Parathyroid adenoma (tissue), 2 donors: ENCODE measurements at regions not wholly inside any gene's neighbourhood (a gene's known extent, or its start where the extent isn't known, plus 50 kb on each side); places are given as distances from the start of the nearest gene placed in this dataset.

ENCODE experiments used
- H2AFZ ChIP-seq: fragments of 300-600 bp; sonication (generic); one replicate; pipeline ENCODE4 v1.7.0; 2017; ENCODE audit warnings: antibody characterized with exemption, mild to moderate bottlenecking
- H3K27ac ChIP-seq: fragments of 300-600 bp; sonication (generic); one replicate; pipeline ENCODE4 v1.7.0; 2017
- H3K27me3 ChIP-seq: fragments of 300-600 bp; sonication (generic); one replicate; pipeline ENCODE4 v1.7.0; 2017; ENCODE audit warnings: low read length; ENCODE audit not compliant: control insufficient read depth, insufficient read depth
- H3K36me3 ChIP-seq: fragments of 300-600 bp; sonication (generic); one replicate; pipeline ENCODE4 v1.7.0; 2017; ENCODE audit warnings: low read length; ENCODE audit not compliant: control insufficient read depth, insufficient read depth
- H3K4me1 ChIP-seq: fragments of 300-600 bp; sonication (generic); one replicate; pipeline ENCODE4 v1.7.0; 2017; ENCODE audit warnings: control low read depth
- H3K4me2 ChIP-seq: fragments of 300-600 bp; sonication (generic); one replicate; pipeline ENCODE4 v1.7.0; 2017; ENCODE audit warnings: low read length
- H3K4me3 ChIP-seq: fragments of 300-600 bp; sonication (generic); one replicate; pipeline ENCODE4 v1.7.0; 2017; ENCODE audit warnings: low read depth, low read length
- H3K79me2 ChIP-seq: fragments of 300-600 bp; sonication (generic); one replicate; pipeline ENCODE4 v1.7.0; 2017; ENCODE audit warnings: control low read depth
- H3K9ac ChIP-seq: fragments of 300-600 bp; sonication (generic); one replicate; pipeline ENCODE4 v1.7.0; 2017; ENCODE audit warnings: mild to moderate bottlenecking
- H3K9me3 ChIP-seq: fragments of 300-600 bp; sonication (generic); one replicate; pipeline ENCODE4 v1.7.0; 2017; ENCODE audit warnings: low read length; ENCODE audit not compliant: control insufficient read depth
- CTCF ChIP-seq: fragments of 300-600 bp; sonication (generic); IDR thresholded peaks from one replicate; pipeline ENCODE4 v1.7.0; 2017; ENCODE audit warnings: antibody characterized with exemption, mild to moderate bottlenecking
- donor health status: primary hyperparathyroidism.

- no peaks in the 10 kb centered on the region for H3K79me2 ChIP-seq
- H3K9me3 ChIP-seq, result no peaks in the 10 kb centered on the region
- H3K4me1 ChIP-seq, result no peaks in the 10 kb centered on the region
- H3K4me3 ChIP-seq, result no peak overlapping the region
- no peak for TF ChIP-seq CTCF
- H3K36me3 ChIP-seq, result no peaks in the 10 kb centered on the region
- no peak overlapping the region for H3K27ac ChIP-seq
- no peak overlapping the region for H3K9ac ChIP-seq
- no peak overlapping the region for H2AFZ ChIP-seq
- H3K27me3 ChIP-seq, result no peaks in the 10 kb centered on the region
- no peak overlapping the region for H3K4me2 ChIP-seq
Measured at GRCh38 chr11:70740488-70740851, 342.1 kb downstream of the CTTN start.

- H3K4me1 ChIP-seq, result no peaks in the 10 kb centered on the region
- H3K27ac ChIP-seq, result no peak overlapping the region
- H3K36me3 ChIP-seq, result no peaks in the 10 kb centered on the region
- H3K4me3 ChIP-seq, result no peak overlapping the region
- TF ChIP-seq CTCF, result no peak
- no peak overlapping the region for H3K9ac ChIP-seq
- no peaks in the 10 kb centered on the region for H3K27me3 ChIP-seq
- H3K4me2 ChIP-seq, result no peak overlapping the region
- no peaks in the 10 kb centered on the region for H3K79me2 ChIP-seq
- no peaks in the 10 kb centered on the region for H3K9me3 ChIP-seq
- H2AFZ ChIP-seq, result no peak overlapping the region
Measured at GRCh38 chr11:70741085-70741484, 342.8 kb downstream of the CTTN start.

- Histone ChIP-seq H3K4me2 (no peak overlapping the region), H3K9ac (no peak overlapping the region), H3K27ac (no peak overlapping the region), H3K4me3 (no peak overlapping the region), H2AFZ (no peak overlapping the region), H3K27me3 (no peaks in the 10 kb centered on the region), H3K36me3 (no peaks in the 10 kb centered on the region), H3K4me1 (no peaks in the 10 kb centered on the region), H3K79me2 (no peaks in the 10 kb centered on the region), H3K9me3 (no peaks in the 10 kb centered on the region)
- no peak for TF ChIP-seq CTCF
Measured at GRCh38 chr11:70742553-70743291, 344.4 kb downstream of the CTTN start.

- Histone ChIP-seq H3K9me3 (no peaks in the 10 kb centered on the region), H3K36me3 (no peaks in the 10 kb centered on the region), H3K9ac (no peak overlapping the region), H3K4me1 (no peaks in the 10 kb centered on the region), H2AFZ (no peak overlapping the region), H3K4me2 (no peak overlapping the region), H3K27me3 (no peaks in the 10 kb centered on the region), H3K27ac (no peak overlapping the region), H3K4me3 (no peak overlapping the region), H3K79me2 (no peaks in the 10 kb centered on the region)
- no peak for TF ChIP-seq CTCF
Measured at GRCh38 chr11:70743329-70743728, 345.0 kb downstream of the CTTN start.

GRCh38 chr11:70743941-70744351 is 345.6 kb downstream of the CTTN start:
- Histone ChIP-seq H3K79me2 (no peaks in the 10 kb centered on the region), H2AFZ (no peak overlapping the region), H3K4me2 (no peak overlapping the region), H3K4me3 (no peak overlapping the region), H3K4me1 (no peaks in the 10 kb centered on the region), H3K27me3 (no peaks in the 10 kb centered on the region), H3K36me3 (no peaks in the 10 kb centered on the region), H3K9ac (no peak overlapping the region), H3K9me3 (no peaks in the 10 kb centered on the region), H3K27ac (no peak overlapping the region)
- no peak for TF ChIP-seq CTCF
